ENCODE measurements at regions not wholly inside any gene's neighbourhood (a gene's known extent, or its start where the extent isn't known, plus 50 kb on each side); places are given as distances from the start of the nearest gene placed in this dataset.

- no peak for DNase-seq
Measured at GRCh38 chr2:16124881-16125613, 184.7 kb downstream of the MYCN start.

GRCh38 chr2:16123856-16124780, 183.8 kb downstream of the MYCN start:
- DNase-seq: no peak

- no peak for DNase-seq
Measured at GRCh38 chr2:16123421-16123820, 183.1 kb downstream of the MYCN start.

GRCh38 chr2:16122556-16122955, 182.2 kb downstream of the MYCN start:
- DNase-seq: no peak

- no peak for DNase-seq
Measured at GRCh38 chr2:16121986-16122390, 181.6 kb downstream of the MYCN start.

GRCh38 chr2:16121231-16121985, 181.1 kb downstream of the MYCN start:
- DNase-seq: no peak

GRCh38 chr2:16120591-16121180, 180.3 kb downstream of the MYCN start:
- no peak for DNase-seq

GRCh38 chr2:16119741-16120140, 179.4 kb downstream of the MYCN start:
- DNase-seq: no peak

- DNase-seq: no peak
Measured at GRCh38 chr2:16118611-16119590, 178.6 kb downstream of the MYCN start.

- no peak for DNase-seq
Measured at GRCh38 chr2:16117791-16118610, 177.7 kb downstream of the MYCN start.

- no peak for DNase-seq
Measured at GRCh38 chr2:16117021-16117700, 176.8 kb downstream of the MYCN start.

- DNase-seq: no peak
Measured at GRCh38 chr2:16115881-16116830, 175.8 kb downstream of the MYCN start.

GRCh38 chr2:16115291-16115690, 174.9 kb downstream of the MYCN start:
- DNase-seq: no peak

- DNase-seq: no peak
Measured at GRCh38 chr2:16114836-16115235, 174.5 kb downstream of the MYCN start.

- no peak for DNase-seq
Measured at GRCh38 chr2:16114070-16114469, 173.7 kb downstream of the MYCN start.

GRCh38 chr2:16113568-16113967, 173.2 kb downstream of the MYCN start:
- DNase-seq: no peak

- DNase-seq: no peak
Measured at GRCh38 chr2:16112972-16113560, 172.7 kb downstream of the MYCN start.

- DNase-seq: no peak
Measured at GRCh38 chr2:16112251-16112971, 172.1 kb downstream of the MYCN start.

All from NCI-H1105 (cell line).